Activated CD8-positive, alpha-beta T cell treated with anti-CD3 and anti-CD28 coated beads, Interleukin-2, amount 10 ng/mL, durations not matched to agents 7 days and 5 days (primary cell): ENCODE measurements at regions not wholly inside any gene's neighbourhood (a gene's known extent, or its start where the extent isn't known, plus 50 kb on each side); places are given as distances from the start of the nearest gene placed in this dataset.

Experiments used
- ATAC-seq: fragments of 150-1000 bp; cut with Tn5 transposase; one replicate; pipeline ENCODE4 v1.10.0; 2021; ENCODE audit warnings: moderate library complexity
- CTCF ChIA-PET: fragments of 350-600 bp; sonication (Branson Sonifier 250); formaldehyde crosslinking; loops from one replicate; lab custom pipeline; 2021; ENCODE audit warnings: antibody characterized with exemption; lab: Charles Lee
- POLR2A ChIA-PET: fragments of 350-600 bp; sonication (Branson Sonifier 250); formaldehyde crosslinking; loops from one replicate; lab custom pipeline; 2021; ENCODE audit warnings: antibody characterized with exemption; lab: Charles Lee
- DNase-seq: peaks from one replicate; pipeline ENCODE4 v3.0.0-alpha.2; 2020
- H3K27ac Mint-ChIP-seq: one replicate; pipeline ENCODE4 v1.8.0; 2021; ENCODE audit warnings: mild to moderate bottlenecking, mixed read lengths
- H3K27me3 Mint-ChIP-seq: one replicate; pipeline ENCODE4 v1.8.0; 2021; ENCODE audit warnings: low read depth, mixed read lengths
- H3K36me3 Mint-ChIP-seq: one replicate; pipeline ENCODE4 v1.8.0; 2021; ENCODE audit warnings: low read depth, mixed read lengths
- H3K4me1 Mint-ChIP-seq: one replicate; pipeline ENCODE4 v1.8.0; 2021; ENCODE audit warnings: low read depth, mixed read lengths
- H3K4me3 Mint-ChIP-seq: one replicate; pipeline ENCODE4 v1.8.0; 2021; ENCODE audit warnings: mild to moderate bottlenecking, mixed read lengths
- H3K9me3 Mint-ChIP-seq: one replicate; pipeline ENCODE4 v1.8.0; 2022; ENCODE audit warnings: mixed read lengths; ENCODE audit not compliant: insufficient read depth

DNA sequence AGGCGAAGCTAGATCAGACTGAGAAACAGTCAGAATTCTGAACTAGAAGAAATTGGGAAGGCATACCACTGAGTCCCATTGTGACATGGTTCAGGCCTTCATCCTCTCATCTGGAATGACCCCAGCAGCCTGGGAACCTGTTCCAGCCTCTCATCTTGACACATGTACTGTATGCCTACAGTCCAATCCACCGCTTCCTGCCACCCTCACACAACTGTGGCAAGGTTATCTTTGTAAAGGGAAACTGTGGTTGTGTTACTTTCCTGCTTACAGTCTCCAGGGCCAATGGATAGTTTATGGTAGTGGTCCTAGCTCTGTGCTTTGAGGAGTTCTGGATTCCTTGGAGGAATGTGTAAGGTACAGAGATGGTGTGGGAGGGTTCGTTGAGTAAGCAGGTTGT, 296.9 kb upstream of the TRIB2 start:
- POLR2A ChIA-PET = interaction anchor here (0.6 kb wide), 1 partner anchor 377 kb away, joined by 3 read pairs; no protein-coding TSS in a partner anchor
- ATAC-seq (no peak), DNase-seq (no peak)
- Mint-ChIP-seq H3K27ac (no peak overlapping the region), H3K4me1 (peaks cover 26% of the 10 kb centered on the region), H3K4me3 (no peak overlapping the region), H3K9me3 (no peaks in the 10 kb centered on the region), H3K27me3 (no peaks in the 10 kb centered on the region), H3K36me3 (no peaks in the 10 kb centered on the region)
- CTCF ChIA-PET = interaction anchor here (1.5 to 1.7 kb wide), 4 partner anchors 11 to 297 kb away, joined by 5 to 7 read pairs (median 6); partner anchors contain the start of gene TRIB2

DNA sequence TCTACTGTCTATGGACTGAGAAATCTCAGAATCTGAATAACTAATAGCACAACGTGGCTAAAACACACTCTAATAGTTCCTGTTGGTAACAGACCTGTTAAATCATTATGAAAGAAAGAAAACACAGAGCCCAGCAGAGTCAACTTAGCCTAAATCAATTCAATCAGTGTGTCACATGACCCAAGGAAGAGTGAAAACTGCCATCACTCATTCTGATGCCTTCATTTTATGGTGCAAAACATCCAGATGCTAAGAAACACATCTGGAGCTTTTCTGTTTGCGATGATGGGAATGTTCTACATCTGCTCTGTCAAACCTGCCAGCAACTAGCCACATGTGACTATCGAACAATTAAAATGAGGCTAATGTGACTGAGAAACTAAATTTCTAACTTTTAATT, 295.7 kb upstream of the TRIB2 start:
- Mint-ChIP-seq H3K27ac (no peak overlapping the region), H3K4me3 (no peak overlapping the region), H3K27me3 (no peaks in the 10 kb centered on the region), H3K4me1 (peaks cover 23% of the 10 kb centered on the region), H3K36me3 (no peaks in the 10 kb centered on the region), H3K9me3 (no peaks in the 10 kb centered on the region)
- no peak for ATAC-seq
- ChIA-PET POLR2A (no interaction called here), CTCF (interaction anchor here (1.5 to 1.7 kb wide), 2 partner anchors 9 to 81 kb away, joined by 5 to 6 read pairs; no protein-coding TSS in a partner anchor)
- no peak for DNase-seq

DNA sequence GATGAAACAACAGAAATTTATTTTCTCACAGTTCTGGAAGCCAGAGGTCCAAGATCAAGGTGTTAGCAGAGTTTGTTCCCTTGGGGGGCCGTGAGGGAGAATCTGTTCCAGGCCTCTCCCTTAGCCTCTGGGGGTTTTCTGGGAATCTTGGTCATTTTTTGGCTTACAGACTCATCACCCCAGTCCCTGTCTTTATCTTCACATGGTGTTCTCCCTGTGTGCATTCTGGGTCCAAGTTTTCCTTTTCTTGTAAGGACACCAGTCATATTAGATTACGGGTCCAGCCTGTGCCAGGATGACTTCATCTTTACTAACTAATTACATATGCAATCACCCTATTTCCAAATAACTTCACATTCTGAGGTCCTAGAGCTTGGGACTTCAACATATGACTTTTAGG, 292.5 kb upstream of the TRIB2 start:
- Mint-ChIP-seq H3K36me3 (no peaks in the 10 kb centered on the region), H3K27me3 (peaks cover 2% of the 10 kb centered on the region), H3K4me1 (peaks cover 10% of the 10 kb centered on the region), H3K9me3 (no peaks in the 10 kb centered on the region), H3K27ac (no peak overlapping the region), H3K4me3 (no peak overlapping the region)
- CTCF ChIA-PET = interaction anchor here (1.1 kb wide), 1 partner anchor 74 kb away, joined by 3 read pairs; no protein-coding TSS in a partner anchor
- DNase-seq (no peak), ATAC-seq (no peak)
- POLR2A ChIA-PET = no interaction called here

DNA sequence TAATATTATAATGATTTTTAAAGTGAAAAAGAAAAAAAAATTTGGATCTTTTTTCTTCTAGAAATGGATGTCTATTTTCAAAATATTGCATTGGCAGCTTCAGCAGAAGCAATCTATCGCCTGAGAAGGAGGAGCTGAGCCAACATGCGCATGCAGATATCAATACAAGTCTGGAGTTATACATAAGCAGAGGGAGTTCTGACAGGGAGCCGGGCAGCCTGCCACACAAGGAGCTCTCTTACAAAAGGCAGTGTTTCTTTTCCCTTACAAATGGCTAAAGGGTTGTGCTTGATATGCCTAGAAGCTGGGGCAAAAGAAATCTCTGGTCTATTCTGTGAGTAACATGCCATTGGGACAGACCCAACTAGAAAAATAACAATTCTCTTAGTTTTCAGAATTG, 291.9 kb upstream of the TRIB2 start:
- H3K27ac Mint-ChIP-seq = no peak overlapping the region
- H3K9me3 Mint-ChIP-seq = no peaks in the 10 kb centered on the region
- H3K4me3 Mint-ChIP-seq = no peak overlapping the region
- ChIA-PET CTCF (interaction anchor here (0.9 to 1.1 kb wide), 2 partner anchors 27 to 73 kb away, joined by 3 read pairs; no protein-coding TSS in a partner anchor), POLR2A (interaction anchor here (0.6 to 0.7 kb wide), 2 partner anchors 96 to 154 kb away, joined by 3 read pairs; no protein-coding TSS in a partner anchor)
- no peaks in the 10 kb centered on the region for H3K36me3 Mint-ChIP-seq
- H3K4me1 Mint-ChIP-seq = peaks cover 8% of the 10 kb centered on the region
- peaks cover 2% of the 10 kb centered on the region for H3K27me3 Mint-ChIP-seq
- DNase-seq = no peak
- no peak for ATAC-seq

DNA sequence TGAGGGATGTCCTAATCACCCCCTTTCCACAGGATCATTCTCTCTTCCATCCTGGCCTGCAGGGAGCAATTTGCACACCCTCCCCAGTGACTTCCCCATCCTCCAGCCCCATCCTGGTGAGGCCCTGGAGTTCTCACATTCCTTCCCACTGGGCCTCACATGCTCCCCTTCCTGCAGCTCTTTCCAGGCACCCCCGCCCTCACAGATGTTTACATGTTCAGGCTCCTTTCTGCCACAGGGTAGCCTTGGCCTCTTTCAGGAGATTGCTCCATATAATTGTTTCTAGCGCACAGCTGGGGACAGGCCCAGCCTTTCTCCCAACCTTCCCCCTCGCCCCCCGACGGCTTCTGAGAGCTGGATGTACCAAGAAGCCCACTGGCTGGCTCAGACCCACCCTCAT, 288.4 kb upstream of the TRIB2 start:
- CTCF ChIA-PET = interaction anchor here (1.2 kb wide), 1 partner anchor 9 kb away, joined by 3 read pairs; no protein-coding TSS in a partner anchor
- DNase-seq = no peak
- Mint-ChIP-seq H3K4me1 (peaks cover 18% of the 10 kb centered on the region), H3K27me3 (peaks cover 2% of the 10 kb centered on the region), H3K9me3 (no peaks in the 10 kb centered on the region), H3K27ac (no peak overlapping the region), H3K36me3 (peaks cover 2% of the 10 kb centered on the region), H3K4me3 (no peak overlapping the region)
- ATAC-seq = no peak
- POLR2A ChIA-PET = no interaction called here

DNA sequence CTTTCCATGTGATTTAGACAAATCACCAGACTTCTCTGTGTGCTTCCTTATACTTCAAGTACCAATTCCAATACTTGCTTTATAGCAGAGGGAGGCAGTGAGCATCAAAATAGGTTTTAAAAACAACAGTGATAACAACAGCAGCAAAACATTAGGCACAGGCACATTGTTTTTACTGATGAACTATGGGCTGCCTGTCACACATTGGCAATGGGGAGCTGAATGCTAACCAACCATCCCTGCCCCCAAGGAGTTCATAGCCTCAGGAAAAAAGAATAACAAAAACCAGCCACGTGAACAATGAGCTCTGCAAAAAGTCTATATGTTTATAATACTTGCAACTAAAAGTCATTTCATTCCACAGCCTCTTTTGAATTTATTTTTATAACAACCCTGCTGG, 287.9 kb upstream of the TRIB2 start:
- Mint-ChIP-seq H3K27ac (no peak overlapping the region), H3K4me3 (no peak overlapping the region), H3K9me3 (no peaks in the 10 kb centered on the region), H3K4me1 (peaks cover 18% of the 10 kb centered on the region), H3K27me3 (peaks cover 2% of the 10 kb centered on the region), H3K36me3 (peaks cover 2% of the 10 kb centered on the region)
- ATAC-seq (no peak), DNase-seq (no peak)
- ChIA-PET CTCF (interaction anchor here (1.2 kb wide), 1 partner anchor 9 kb away, joined by 3 read pairs; no protein-coding TSS in a partner anchor), POLR2A (no interaction called here)

DNA sequence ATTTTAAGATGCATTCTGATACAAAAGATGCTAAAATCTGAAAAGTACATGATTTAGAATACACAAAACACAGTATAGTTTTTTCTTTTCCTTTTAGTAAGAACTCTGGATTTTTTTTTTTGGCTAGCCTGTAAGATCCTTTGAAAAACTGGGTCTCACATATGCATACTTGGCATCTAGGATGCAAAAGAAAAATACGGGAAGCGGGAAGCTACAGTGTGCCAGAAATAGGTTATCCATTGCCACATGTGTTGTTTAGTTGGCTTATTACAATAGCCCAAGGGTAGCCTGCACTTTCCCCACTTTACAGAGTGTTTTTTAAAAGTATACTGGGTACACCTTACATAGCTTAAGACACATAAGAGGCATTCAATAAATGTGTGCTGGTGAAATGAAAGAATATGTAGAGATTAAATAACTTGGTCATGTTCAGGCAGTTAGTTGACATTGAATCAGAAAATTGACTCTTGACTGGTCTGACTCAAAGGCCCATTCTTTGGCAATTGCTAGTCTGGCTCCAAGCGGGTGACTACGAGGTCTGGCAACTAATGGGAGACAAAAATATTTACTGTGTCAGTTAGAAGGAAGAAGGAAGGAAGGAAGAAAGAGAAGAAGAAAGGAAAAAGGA, 286.8 kb upstream of the TRIB2 start:
- peaks cover 2% of the 10 kb centered on the region for H3K36me3 Mint-ChIP-seq
- ATAC-seq (no peak), DNase-seq (no peak)
- peaks cover 18% of the 10 kb centered on the region for H3K4me1 Mint-ChIP-seq
- ChIA-PET CTCF (interaction anchor here (1.0 to 1.3 kb wide), 2 partner anchors 10 to 577 kb away, joined by 3 to 6 read pairs; no protein-coding TSS in a partner anchor), POLR2A (interaction anchor here (1.0 kb wide), 1 partner anchor 57 kb away, joined by 3 read pairs; no protein-coding TSS in a partner anchor)
- no peaks in the 10 kb centered on the region for H3K9me3 Mint-ChIP-seq
- peaks cover 2% of the 10 kb centered on the region for H3K27me3 Mint-ChIP-seq
- H3K27ac Mint-ChIP-seq = peak overlapping the region; percentile 41
- H3K4me3 Mint-ChIP-seq = no peak overlapping the region

DNA sequence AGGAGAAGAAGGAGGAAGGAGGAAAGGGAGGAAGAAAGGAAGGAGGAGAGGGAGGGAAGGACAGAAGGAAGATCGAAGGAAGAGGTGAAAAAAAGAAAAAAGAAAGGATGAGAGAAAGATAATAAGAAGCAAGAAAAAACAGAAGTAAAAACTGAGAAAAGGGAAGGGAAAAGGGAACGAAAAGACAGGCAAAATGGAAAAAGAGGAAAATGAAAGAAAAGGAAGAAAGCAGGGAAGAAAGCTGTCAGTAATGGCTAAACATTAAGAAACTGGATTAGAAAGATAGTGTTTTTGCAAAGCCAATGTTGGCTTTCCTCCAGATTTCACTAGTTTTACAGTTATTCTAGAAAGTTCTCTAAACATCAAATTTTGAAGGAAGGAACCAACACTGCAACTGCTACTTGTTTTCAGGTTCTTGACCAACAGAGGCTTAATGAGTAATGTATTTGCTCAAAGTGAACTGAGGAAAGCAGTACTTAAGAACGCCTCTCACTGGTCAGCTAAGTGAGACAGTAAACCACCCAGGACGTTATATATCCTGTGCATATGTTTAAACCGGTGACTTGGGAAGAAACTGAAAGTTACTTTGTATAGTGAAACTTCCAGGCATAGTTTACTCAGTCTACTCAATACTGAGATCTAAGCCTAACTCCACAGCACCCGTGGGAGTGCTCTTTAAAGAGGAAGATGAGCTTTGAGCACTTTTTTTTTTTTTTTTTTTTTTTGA, 286.2 kb upstream of the TRIB2 start:
- Mint-ChIP-seq H3K4me1 (peaks cover 19% of the 10 kb centered on the region), H3K4me3 (peak overlapping the region; percentile 42), H3K27me3 (peaks cover 2% of the 10 kb centered on the region), H3K36me3 (peaks cover 2% of the 10 kb centered on the region), H3K27ac (peak overlapping the region; percentile 54), H3K9me3 (no peaks in the 10 kb centered on the region)
- DNase-seq (no peak), ATAC-seq (peak; percentile 76)
- POLR2A ChIA-PET = interaction anchor here (1.0 kb wide), 2 partner anchors 18 to 56 kb away, joined by 3 read pairs; no protein-coding TSS in a partner anchor
- CTCF ChIA-PET = interaction anchor here (1.0 to 1.3 kb wide), 2 partner anchors 10 to 577 kb away, joined by 3 to 6 read pairs; no protein-coding TSS in a partner anchor

DNA sequence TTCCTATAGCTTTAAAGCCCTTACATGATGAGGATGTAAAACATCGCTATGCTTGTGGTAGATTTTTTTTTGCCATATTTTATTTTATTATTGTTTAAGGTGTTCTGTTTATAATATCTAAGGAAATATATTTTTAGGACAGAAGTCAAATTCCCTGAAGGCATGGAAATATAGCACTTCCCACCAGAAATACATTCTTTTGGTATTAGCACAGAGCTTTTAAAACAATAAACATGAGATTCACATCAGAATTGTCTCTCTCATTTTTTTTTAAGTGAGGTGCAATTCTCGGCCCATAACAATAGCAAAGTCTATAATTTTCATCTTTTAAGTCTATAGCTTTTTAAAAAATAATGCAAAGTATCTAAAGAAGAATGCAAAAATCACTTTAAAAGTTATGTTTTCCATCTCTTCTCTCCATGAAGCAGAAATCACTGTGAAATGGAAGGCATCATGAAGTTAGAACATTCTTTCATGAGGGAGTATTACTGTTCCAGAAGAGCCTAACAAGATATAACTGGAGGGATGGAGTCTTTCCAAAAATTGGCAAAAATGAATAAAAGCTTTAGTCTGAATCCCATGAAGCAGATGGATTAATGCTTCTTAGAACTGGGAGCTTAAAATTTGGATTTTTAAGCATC, 283.6 kb upstream of the TRIB2 start:
- Mint-ChIP-seq H3K27me3 (peaks cover 2% of the 10 kb centered on the region), H3K4me3 (no peak overlapping the region), H3K36me3 (peaks cover 2% of the 10 kb centered on the region), H3K9me3 (no peaks in the 10 kb centered on the region), H3K27ac (no peak overlapping the region), H3K4me1 (peaks cover 32% of the 10 kb centered on the region)
- ChIA-PET CTCF (interaction anchor here (0.7 to 1.6 kb wide), 7 partner anchors 9 to 574 kb away, joined by 3 to 5 read pairs (median 5); partner anchors contain the start of gene TRIB2), POLR2A (no interaction called here)
- no peak for DNase-seq
- no peak for ATAC-seq

DNA sequence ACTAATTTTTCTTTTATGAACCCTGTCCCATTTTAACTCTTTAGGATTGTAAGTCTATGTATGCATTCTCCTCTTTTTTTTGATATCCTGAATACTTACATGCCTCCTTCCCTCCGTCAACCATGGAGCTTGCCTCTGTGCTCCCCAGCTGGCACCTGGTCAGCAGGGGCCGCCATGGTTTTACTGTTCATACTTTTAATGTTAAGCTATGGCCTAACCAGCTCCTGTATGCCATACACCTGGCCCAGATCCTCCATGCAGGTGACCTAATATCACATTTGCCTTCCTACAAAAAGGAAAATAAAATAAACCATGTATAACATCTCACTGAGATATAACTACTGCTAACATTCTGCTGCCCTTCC, 283.1 kb upstream of the TRIB2 start:
- ATAC-seq = no peak
- H3K4me1 Mint-ChIP-seq = peaks cover 32% of the 10 kb centered on the region
- peaks cover 2% of the 10 kb centered on the region for H3K36me3 Mint-ChIP-seq
- no peak overlapping the region for H3K27ac Mint-ChIP-seq
- CTCF ChIA-PET = interaction anchor here (0.6 to 1.6 kb wide), 7 partner anchors 19 to 573 kb away, joined by 3 to 5 read pairs (median 5); partner anchors contain the start of gene TRIB2
- H3K27me3 Mint-ChIP-seq = peaks cover under 1% of the 10 kb centered on the region
- POLR2A ChIA-PET = no interaction called here
- no peak for DNase-seq
- H3K4me3 Mint-ChIP-seq = no peak overlapping the region
- no peaks in the 10 kb centered on the region for H3K9me3 Mint-ChIP-seq

DNA sequence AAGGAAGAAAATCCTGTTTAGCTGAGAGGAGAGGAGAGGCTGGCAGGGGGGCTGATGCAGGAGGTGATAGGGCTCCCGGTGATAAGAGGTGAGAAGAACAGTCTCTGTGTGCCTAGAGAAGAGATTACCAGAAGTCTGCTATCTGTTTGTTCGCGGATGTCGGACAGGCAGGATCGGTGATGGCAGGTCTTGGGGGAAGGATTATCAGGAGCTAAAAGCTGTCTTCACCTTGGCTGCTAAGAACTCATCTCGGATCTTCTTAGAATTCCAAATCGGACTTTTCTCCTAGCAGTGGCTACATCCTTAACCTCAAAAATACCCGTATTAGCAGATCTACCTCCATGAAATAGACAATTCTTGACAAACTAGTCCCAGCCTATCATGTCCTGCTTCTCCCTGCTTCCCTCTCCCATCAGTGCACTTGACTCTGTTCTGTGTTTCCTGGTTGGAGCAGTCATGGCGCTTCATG, 282.1 kb upstream of the TRIB2 start:
- Mint-ChIP-seq H3K27me3 (no peaks in the 10 kb centered on the region), H3K4me3 (no peak overlapping the region), H3K27ac (no peak overlapping the region), H3K4me1 (peaks cover 32% of the 10 kb centered on the region), H3K9me3 (no peaks in the 10 kb centered on the region), H3K36me3 (peaks cover 2% of the 10 kb centered on the region)
- CTCF ChIA-PET = no interaction called here
- DNase-seq (no peak), ATAC-seq (no peak)
- POLR2A ChIA-PET = no interaction called here
